ENCODE measurements at regions not wholly inside any gene's neighbourhood (a gene's known extent, or its start where the extent isn't known, plus 50 kb on each side); places are given as distances from the start of the nearest gene placed in this dataset.

- TF ChIP-seq, protein P1, sequence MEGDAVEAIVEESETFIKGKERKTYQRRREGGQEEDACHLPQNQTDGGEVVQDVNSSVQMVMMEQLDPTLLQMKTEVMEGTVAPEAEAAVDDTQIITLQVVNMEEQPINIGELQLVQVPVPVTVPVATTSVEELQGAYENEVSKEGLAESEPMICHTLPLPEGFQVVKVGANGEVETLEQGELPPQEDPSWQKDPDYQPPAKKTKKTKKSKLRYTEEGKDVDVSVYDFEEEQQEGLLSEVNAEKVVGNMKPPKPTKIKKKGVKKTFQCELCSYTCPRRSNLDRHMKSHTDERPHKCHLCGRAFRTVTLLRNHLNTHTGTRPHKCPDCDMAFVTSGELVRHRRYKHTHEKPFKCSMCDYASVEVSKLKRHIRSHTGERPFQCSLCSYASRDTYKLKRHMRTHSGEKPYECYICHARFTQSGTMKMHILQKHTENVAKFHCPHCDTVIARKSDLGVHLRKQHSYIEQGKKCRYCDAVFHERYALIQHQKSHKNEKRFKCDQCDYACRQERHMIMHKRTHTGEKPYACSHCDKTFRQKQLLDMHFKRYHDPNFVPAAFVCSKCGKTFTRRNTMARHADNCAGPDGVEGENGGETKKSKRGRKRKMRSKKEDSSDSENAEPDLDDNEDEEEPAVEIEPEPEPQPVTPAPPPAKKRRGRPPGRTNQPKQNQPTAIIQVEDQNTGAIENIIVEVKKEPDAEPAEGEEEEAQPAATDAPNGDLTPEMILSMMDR (IDR thresholded peaks at IDR 0.05; ENCODE audit: low read length, missing control alignments) = no peak
- no peak for DNase-seq (ENCODE audit: low read depth)
- H3K4me3 ChIP-seq (replicated peaks; ENCODE audit: low read depth, low read length) = no peak overlapping the region
Measured at GRCh38 chr9:121569266-121569648, 69.6 kb upstream of the GGTA1 start.

GRCh38 chr9:121572581-121572980, 72.9 kb upstream of the GGTA1 start:
- TF ChIP-seq, protein P1 (IDR thresholded peaks at IDR 0.05; ENCODE audit: low read length, missing control alignments) = no peak
- DNase-seq (ENCODE audit: low read depth) = no peak
- no peak overlapping the region for H3K4me3 ChIP-seq (replicated peaks; ENCODE audit: low read depth, low read length)

DNA sequence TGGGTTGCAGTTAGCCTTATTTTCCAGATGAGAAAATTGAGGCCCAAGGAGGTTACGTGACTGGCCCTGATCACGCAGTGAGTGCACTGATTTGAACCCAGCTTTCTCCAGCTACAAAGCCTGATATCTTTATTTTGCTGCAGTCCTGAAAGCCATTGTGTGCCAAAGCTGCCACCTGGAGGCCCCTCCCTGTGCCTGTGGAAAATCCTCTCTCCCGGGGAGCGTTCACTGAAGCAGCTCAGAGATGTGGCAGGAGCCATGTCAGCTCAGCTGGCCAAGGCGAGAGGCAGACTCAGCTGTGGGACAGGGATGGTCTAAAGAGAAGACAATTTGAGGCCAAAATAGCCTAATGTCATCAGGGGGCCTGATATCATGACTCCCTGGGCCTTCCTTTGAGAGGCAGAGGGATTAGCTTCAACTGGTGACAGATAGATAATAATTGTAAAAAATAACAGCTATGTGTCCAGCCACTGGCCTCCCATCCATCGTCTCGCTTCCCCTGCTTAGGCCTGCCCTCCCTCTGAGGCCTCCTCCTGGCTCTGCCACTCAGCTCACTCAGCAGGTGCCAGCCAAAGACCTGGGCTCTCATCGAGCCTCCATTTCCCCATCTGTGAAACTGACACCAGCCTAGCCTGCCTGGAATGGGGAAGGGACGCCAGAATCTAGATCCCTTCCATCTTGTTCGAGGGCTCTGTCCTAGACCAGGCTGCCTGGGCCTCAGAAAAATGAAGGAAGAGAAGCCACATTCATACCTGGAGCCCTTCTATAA, 74.3 kb upstream of the GGTA1 start:
- no peak for DNase-seq (ENCODE audit: low read depth)
- H3K4me3 ChIP-seq (replicated peaks; ENCODE audit: low read depth, low read length) = no peak overlapping the region
- TF ChIP-seq, protein P1 (IDR thresholded peaks at IDR 0.05; ENCODE audit: low read length, missing control alignments) = no peak

- no peak overlapping the region for H3K4me3 ChIP-seq (replicated peaks; ENCODE audit: low read depth, low read length)
- TF ChIP-seq, protein P1 (IDR thresholded peaks at IDR 0.05; ENCODE audit: low read length, missing control alignments) = no peak
Measured at GRCh38 chr9:121574774-121575519, 75.3 kb upstream of the GGTA1 start.

DNA sequence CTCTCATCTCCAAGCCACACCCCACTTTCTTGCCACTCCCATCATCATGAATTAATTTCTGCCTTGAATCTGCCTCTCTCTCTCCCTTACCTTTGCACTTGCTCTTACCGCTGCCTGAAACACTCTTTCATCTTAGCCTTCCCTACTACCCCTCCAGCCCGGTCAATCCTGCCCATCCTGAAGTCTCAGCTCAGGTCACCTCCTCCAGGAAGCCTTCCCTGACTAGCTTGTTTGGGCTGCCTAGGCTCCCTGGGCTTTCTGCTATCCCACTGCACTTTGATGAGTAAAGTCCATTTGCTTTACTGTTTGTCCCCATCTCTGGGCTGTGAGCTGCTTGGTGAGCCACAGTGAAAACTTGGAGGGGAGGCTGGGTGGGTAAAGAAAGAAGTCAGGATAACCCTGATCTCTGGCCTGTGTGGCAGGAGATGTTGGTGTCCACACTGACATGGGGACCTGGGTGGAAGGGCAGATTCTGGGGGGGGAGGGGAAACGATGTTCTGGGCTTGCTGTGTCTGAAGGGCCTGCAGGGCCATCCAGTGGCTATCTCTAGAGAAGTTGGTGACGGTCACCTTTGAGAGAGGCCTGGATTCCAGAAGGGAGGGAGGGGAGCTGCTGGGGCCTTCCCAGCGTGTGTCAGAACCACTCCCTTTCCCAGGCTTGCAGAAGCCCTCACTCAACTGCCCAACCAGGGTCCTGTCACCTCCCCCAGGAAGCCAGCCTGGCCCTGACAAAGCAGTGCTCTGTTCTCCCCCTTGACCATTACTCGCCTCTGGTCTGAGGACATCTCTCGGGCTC, 75.0 kb upstream of the DAB2IP start:
- no peak overlapping the region for H3K4me3 ChIP-seq (replicated peaks; ENCODE audit: low read depth, low read length)
- DNase-seq (ENCODE audit: low read depth) = no peak
- TF ChIP-seq, protein P1 (IDR thresholded peaks at IDR 0.05; ENCODE audit: low read length, missing control alignments) = no peak

More at GRCh38 chr9:121574774-121575519, 75.3 kb upstream of the GGTA1 start:
- DNase-seq (ENCODE audit: low read depth) = no peak

GRCh38 chr9:121577166-121577565, 74.3 kb upstream of the DAB2IP start:
- TF ChIP-seq, protein P1 (IDR thresholded peaks at IDR 0.05; ENCODE audit: low read length, missing control alignments) = no peak
- no peak for DNase-seq (ENCODE audit: low read depth)

More at GRCh38 chr9:121577166-121577565, 74.3 kb upstream of the DAB2IP start:
- H3K4me3 ChIP-seq (replicated peaks; ENCODE audit: low read depth, low read length) = no peak overlapping the region
